ENCODE measurements at regions not wholly inside any gene's neighbourhood (a gene's known extent, or its start where the extent isn't known, plus 50 kb on each side); places are given as distances from the start of the nearest gene placed in this dataset.

GRCh38 chr6:144854654-144855053, 569.5 kb downstream of the UTRN start (continued):
- no peak for TF ChIP-seq ZNF462 (CRISPR knock-in tag; IDR thresholded peaks at IDR 0.05)
- no peak for TF ChIP-seq ETS1 (IDR thresholded peaks at IDR 0.05)
- no peak for TF ChIP-seq POLR2AphosphoS5 (IDR thresholded peaks at IDR 0.05; ENCODE audit: low read depth)

- no peaks in the 10 kb centered on the region for H3K27me3 ChIP-seq (ENCODE audit: insufficient read depth)
- Mint-ChIP-seq H3K4me1 (no peaks in the 10 kb centered on the region), H3K4me3 (no peak overlapping the region), H3K27me3 (ENCODE audit: insufficient read depth, low read depth, poor library complexity) (no peaks in the 10 kb centered on the region), H3K9me3 (no peaks in the 10 kb centered on the region), H3K27ac (no peak overlapping the region), H3K36me3 (ENCODE audit: low read depth) (peaks cover 8% of the 10 kb centered on the region; the same call in 2 of the 3 replicates)
- H3K27ac ChIP-seq (ENCODE audit: low read depth) = no peak overlapping the region
- no peak for TF ChIP-seq ETS1 (IDR thresholded peaks at IDR 0.05)
- TF ChIP-seq JUNB (IDR thresholded peaks at IDR 0.05; ENCODE audit: unreplicated experiment) = no peak
- TF ChIP-seq ZNF114 (CRISPR knock-in tag; IDR thresholded peaks at IDR 0.05) = no peak
- no peak for TF ChIP-seq ZNF462 (CRISPR knock-in tag; IDR thresholded peaks at IDR 0.05)
- TF ChIP-seq NANOG (IDR thresholded peaks at IDR 0.05; ENCODE audit: borderline replicate concordance) = no peak
- TF ChIP-seq EZH2phosphoT487 (IDR thresholded peaks at IDR 0.05; ENCODE audit: unreplicated experiment) = no peak
- no peaks in the 10 kb centered on the region for H3F3A ChIP-seq (replicated peaks; ENCODE audit: low read depth)
- no peak for DNase-seq (ENCODE audit: low spot score)
- no peak overlapping the region for H3K4me2 ChIP-seq
- no peaks in the 10 kb centered on the region for H3K4me1 ChIP-seq (ENCODE audit: insufficient read depth)
- H4K20me1 ChIP-seq (replicated peaks; ENCODE audit: insufficient read depth) = no peaks in the 10 kb centered on the region
- no peak for ATAC-seq
- H2AFZ ChIP-seq = no peak overlapping the region
- H3K36me3 ChIP-seq (ENCODE audit: insufficient read depth) = 0 out of 2 replicates have a peak, but pooled peaks cover 15% of the 10 kb centered on the region
- peaks cover 7% of the 10 kb centered on the region; the same call in 1 of the 2 replicates for H3K9me2 ChIP-seq (ENCODE audit: insufficient read depth)
- no peaks in the 10 kb centered on the region for H3K79me2 ChIP-seq (replicated peaks; ENCODE audit: insufficient read depth)
- H3K4me3 ChIP-seq = no peak overlapping the region
Measured at GRCh38 chr6:144855375-144855774, 570.2 kb downstream of the UTRN start.

Data from GM23338 (cell line).